HG03342 (cell line): ENCODE measurements at regions not wholly inside any gene's neighbourhood (a gene's known extent, or its start where the extent isn't known, plus 50 kb on each side); places are given as distances from the start of the nearest gene placed in this dataset.

Source experiments
- ATAC-seq: cut with Tn5 transposase; IDR thresholded peaks from one replicate; pipeline ENCODE4 v1.9.1; 2021; ENCODE audit warnings: mild to moderate bottlenecking, moderate library complexity; ENCODE audit not compliant: unreplicated experiment

- ATAC-seq = no peak
These were observed 185.3 kb upstream of the BCOR start for GRCh38 chrX:40282946-40283660.

- ATAC-seq = no peak
These were observed 184.6 kb upstream of the BCOR start for GRCh38 chrX:40282348-40282747.

DNA sequence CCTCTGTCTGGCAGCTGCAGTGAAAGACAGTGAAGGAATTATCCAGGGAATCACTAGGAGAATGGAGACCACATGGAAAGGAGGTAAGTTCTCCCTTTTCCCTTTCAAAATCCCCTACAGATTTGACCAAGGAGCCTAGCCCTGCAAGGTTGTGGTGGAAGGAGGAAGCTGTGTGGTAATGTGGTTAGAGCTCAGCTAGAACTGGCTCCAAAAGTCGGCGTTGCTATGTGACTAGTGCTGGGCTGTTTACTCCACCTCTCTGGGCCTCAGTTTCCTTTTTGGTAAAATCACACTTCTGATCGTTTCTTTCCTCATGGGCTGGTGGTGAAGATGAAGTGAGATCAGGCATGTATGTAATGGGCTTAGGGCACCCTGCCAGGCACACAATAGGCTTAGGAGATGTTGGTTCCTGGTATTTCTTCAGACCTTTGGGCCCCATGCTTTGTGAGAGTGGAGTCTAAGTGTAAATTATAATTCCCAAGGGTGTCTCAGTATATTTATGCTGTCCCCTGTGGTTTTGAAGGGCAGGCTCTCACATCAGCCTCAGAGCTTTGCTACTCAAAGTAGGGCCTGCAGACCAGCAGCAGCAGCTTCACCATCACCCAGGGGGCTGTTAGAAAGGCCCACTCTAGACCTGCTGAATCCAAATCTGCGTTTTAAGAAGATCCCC, 183.7 kb upstream of the BCOR start:
- ATAC-seq = no peak

- no peak for ATAC-seq
These were observed 182.0 kb upstream of the BCOR start for GRCh38 chrX:40279762-40280161.

DNA sequence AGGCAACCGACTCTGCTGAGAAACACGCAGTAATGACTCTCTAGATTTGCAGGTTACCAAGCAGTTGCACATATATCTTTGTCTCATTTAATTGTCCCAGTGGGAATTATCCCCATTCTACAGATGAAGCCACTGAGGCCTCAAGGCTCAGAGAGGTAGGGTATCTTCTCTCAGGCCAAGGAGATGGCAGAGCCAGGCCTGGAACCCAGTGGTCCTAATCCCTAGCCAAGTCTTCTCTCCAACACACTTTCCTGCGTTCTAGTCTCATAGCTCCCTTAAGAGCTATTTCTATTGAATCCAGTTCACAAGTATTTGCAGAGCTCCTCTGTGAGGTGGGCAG, 181.3 kb upstream of the BCOR start:
- no peak for ATAC-seq

- ATAC-seq = no peak
These were observed 180.8 kb upstream of the BCOR start for GRCh38 chrX:40278340-40279090.

GRCh38 chrX:40277672-40278071, 179.9 kb upstream of the BCOR start:
- no peak for ATAC-seq

DNA sequence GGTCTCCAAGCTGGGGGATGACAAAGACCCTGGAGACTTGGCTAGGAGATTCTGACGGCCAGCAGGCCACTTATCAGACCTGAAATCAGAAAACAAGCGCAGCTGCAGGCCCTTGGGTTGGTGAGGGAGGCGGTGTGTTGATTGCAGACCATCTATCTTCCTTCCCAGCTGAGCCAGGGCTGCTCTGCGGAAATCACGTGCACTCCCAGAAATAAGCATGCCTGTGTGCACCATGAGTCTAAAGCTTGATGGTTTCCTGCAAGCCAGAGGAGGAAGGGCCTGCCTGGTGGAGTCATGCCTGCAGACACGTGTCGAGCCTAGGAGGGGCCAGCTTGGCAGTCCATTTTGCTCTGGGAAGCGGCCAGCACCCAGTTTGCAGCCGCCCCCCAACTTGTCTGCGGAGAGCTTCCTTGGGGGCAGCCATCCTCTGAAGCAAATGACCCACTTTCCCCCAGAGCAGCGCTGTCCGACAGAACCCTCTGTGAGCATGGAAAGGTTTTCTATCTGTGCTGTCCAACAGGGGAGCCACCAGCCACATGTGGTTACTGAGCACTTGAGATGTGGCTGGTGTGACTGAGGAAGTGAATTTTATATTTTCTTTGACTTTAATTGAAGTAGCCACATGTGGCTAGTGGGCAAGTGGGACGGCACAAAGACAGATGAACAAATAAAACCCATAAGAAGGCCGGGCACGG, 175.7 kb upstream of the BCOR start:
- no peak for ATAC-seq

DNA sequence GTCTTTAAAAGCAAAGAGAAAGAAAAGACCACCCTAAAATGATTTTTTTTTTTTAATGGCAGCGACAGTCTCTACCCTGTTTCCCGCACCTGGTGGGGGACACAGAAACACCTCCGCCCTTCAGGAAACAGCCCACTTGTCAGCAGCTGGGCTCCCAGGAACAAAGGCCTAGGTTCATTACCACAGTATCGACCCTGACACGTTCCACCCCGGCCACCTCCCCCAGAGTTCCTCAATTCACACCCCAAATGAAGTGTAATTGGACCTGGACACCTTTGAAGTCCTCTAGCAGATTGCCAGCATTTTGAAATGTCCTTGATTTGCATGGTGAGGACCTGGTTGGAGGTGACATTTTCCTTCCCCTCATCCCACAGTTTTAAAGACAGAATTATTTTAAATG, 175.0 kb upstream of the BCOR start:
- no peak for ATAC-seq

- no peak for ATAC-seq
These were observed 174.4 kb upstream of the BCOR start for GRCh38 chrX:40272141-40272540.

DNA sequence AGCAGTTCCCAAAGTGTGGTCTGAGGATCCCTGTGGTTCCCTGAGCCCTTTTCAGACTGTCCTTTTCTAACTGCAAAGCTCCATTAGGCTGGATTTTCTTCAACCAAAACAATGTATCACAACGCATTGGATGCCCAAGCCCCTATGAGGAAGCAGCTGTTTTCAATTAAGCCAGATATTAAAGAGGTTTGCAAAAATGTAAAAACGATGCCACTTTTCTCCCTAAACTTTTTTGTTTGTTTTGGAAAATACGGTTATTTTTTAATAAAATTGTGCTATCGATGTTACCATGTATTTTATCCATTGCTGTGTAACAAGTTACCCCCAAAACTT, 170.4 kb upstream of the BCOR start:
- ATAC-seq = no peak

- ATAC-seq = no peak
These were observed 169.8 kb upstream of the BCOR start for GRCh38 chrX:40267334-40268187.

DNA sequence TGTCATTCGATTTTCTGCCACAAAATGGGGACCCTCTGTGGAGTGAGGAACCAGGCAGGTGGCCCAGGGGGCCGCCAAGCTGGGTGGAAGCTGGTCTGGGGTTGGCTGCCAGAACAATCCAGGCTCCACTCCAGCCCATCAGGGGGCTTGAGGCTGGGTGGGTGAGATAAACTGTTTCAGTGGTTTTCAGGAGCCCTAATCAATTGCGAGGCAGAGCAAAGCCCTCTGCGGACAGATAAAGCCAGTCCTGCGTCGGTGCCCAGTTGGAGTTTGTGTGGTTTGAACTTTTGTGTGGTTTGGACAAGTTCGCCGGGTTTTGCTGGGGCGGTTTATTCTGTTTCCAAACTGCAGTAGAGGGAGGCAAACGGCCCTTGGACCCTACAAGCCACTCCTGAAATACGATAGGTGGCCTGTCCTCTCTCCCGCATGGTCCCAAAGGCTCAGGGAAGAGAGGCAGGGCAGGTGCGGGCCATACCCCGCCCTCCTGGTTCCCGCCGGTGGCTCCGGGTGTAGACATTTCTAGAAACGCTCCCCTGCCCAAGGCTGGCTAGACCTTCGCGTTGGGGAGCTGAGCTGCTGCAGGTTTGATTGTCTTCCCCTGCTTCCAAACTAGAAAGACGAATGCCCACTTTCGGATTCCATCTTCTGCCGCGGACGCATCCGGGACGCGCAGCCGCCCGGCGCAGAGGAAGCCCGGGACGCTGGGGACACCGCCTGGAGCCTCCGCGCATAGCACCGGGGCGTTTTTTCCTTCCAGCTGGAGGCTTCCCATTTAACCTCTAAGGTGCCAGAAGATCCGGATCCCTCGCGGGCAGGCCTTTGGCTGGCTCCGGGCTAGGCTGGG, 169.0 kb upstream of the BCOR start:
- ATAC-seq = no peak

GRCh38 chrX:40265936-40266335, 168.2 kb upstream of the BCOR start:
- ATAC-seq = no peak

- no peak for ATAC-seq
These were observed 165.3 kb upstream of the BCOR start for GRCh38 chrX:40263014-40263560.

- no peak for ATAC-seq
These were observed 164.6 kb upstream of the BCOR start for GRCh38 chrX:40262157-40263013.

- ATAC-seq = no peak
These were observed 164.0 kb upstream of the BCOR start for GRCh38 chrX:40261833-40262156.

GRCh38 chrX:40260146-40260747, 162.5 kb upstream of the BCOR start:
- ATAC-seq = no peak
